GM19468 (cell line): ENCODE measurements at regions not wholly inside any gene's neighbourhood (a gene's known extent, or its start where the extent isn't known, plus 50 kb on each side); places are given as distances from the start of the nearest gene placed in this dataset.

Experiments
- ATAC-seq: cut with Tn5 transposase; IDR thresholded peaks from one replicate; pipeline ENCODE4 v1.9.1; 2021; ENCODE audit warnings: mild to moderate bottlenecking, moderate library complexity, moderate number of reproducible peaks; ENCODE audit not compliant: unreplicated experiment; ENCODE audit errors: extremely low read depth

DNA sequence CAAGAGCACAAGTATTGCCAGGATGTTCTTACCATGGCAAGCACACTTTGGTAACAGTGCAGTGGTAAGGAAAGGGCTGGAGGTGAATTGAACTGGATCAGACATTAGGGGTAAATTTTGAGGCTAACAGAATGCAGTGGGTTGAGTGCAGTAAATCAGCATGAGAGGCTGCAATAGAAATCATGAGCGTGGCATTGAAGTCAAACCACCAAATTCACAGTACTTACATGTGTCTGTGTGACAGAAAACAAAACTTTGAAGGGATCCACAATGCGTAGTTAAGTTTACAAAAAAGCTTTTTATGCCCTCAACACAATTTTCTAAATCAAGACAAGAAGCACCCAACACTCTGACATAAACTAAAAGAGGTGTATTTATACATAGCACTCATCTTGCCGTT is 428.0 kb upstream of the ARHGEF26 start:
- ATAC-seq = no peak

- no peak for ATAC-seq
These were observed 419.1 kb upstream of the ARHGEF26 start for GRCh38 chr3:153702106-153702505.

- ATAC-seq = no peak
These were observed 417.1 kb upstream of the ARHGEF26 start for GRCh38 chr3:153704115-153704514.

GRCh38 chr3:153706706-153707105 is 414.5 kb upstream of the ARHGEF26 start:
- ATAC-seq = no peak

DNA sequence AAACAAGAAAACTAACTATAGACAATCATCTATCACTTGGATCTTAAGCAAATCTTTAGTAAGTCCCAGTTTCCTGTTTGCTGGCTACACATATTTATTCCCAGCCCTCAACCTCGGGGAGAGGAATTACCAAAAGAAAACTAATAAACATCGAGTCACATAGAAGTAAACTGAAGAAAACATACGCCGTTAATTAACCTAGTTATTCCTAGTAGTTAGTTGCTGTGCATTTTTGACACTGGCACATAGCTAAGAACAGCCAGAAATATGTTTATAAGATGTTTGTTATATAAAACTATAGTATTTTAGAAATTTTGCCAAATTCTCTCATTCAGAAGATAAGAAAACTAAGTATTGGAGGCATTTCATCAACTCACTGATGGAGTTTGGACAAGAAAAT is 407.2 kb upstream of the ARHGEF26 start:
- ATAC-seq = no peak

GRCh38 chr3:153714588-153715290 is 406.5 kb upstream of the ARHGEF26 start:
- no peak for ATAC-seq

GRCh38 chr3:153722157-153722556 is 399.0 kb upstream of the ARHGEF26 start:
- no peak for ATAC-seq

- no peak for ATAC-seq
These were observed 390.1 kb upstream of the ARHGEF26 start for GRCh38 chr3:153731071-153731470.

- no peak for ATAC-seq
These were observed 386.2 kb upstream of the ARHGEF26 start for GRCh38 chr3:153734777-153735551.

GRCh38 chr3:153740109-153740508 is 381.1 kb upstream of the ARHGEF26 start:
- ATAC-seq = no peak

DNA sequence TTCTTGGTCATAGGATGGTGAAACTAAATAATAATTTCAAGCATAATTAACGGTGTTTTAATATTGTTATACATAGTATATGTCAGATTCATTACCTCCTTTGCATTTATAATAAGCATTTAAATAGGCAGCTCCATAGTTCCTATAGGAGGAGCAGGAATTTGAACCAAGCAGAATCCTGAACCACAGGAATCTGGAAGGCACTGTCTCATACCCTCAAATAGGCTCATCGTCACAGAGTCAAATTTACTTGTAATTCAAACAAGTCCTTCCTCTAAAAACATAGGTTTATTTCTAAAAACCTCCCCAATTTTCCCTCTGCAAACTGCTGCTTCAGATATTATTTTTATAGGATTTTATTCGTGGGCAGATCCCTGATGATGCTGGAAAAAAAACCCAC is 376.3 kb upstream of the ARHGEF26 start:
- no peak for ATAC-seq

DNA sequence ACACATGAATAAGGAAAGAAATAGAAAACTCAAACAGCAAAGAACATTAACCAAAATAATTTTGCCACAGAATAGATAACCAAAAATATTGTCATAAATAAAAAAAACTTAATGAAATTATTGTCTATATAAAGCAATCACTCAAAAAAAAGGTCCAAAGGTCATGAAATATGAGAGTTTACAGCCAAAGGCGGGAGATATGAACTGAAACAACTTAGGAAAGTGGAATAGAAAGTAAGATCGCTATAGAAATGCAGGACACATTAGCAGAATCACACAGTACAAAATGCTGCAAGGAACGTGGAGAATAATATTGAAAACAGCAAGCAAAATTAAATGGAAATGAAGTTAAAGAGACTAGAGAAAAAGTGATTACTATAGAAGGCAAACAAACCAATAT is 375.0 kb upstream of the ARHGEF26 start:
- no peak for ATAC-seq

- ATAC-seq = no peak
These were observed 372.1 kb upstream of the ARHGEF26 start for GRCh38 chr3:153749070-153749610.

DNA sequence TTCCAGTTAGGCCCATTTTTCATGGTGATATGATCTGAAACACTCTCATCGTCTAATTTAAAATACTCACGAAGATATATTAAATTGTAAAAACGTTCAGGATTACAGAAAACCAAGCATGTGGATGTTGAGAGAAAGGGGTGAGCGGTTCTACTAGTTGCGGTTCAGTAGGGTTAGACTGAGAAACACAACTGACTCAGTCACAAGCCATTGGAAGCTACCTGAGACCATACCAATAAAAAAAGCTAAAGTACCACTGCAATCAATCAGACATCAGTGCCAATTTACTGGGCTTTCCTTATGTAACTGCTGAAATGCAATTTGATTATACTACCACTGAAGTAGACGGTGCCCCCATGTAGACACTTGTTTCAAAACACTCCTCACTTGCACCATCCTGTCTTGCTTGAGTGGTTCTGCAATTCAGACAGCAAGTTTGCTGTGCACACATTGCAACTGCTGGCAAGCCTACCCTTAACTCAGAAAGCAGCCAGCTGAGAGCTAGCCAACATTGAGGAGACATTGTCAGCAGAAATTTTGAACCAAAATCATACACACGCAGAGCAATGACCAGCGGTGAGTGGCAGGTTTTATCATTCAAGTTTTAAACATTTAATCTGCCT is 368.7 kb upstream of the ARHGEF26 start:
- no peak for ATAC-seq

- no peak for ATAC-seq
These were observed 368.2 kb upstream of the ARHGEF26 start for GRCh38 chr3:153753035-153753434.

- ATAC-seq = no peak
These were observed 364.4 kb upstream of the ARHGEF26 start for GRCh38 chr3:153756816-153757215.

DNA sequence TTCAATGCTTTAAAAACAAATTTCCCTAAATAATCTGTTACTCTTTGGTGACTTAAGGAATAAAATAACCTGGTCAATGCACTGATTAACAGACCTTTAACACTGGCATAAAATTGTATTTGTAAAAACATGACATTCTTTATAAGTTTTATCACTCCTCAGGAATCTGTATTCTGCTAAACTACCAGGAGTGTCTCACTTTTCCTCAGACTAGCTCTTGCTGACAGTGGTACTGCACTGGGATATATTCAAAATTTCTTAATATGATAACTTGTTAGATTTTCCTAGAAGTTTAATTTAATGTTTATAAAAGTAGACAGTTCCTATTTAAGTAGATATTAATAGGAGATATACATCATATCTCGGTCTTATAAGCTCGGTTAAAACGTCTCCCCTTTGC is 363.4 kb upstream of the ARHGEF26 start:
- no peak for ATAC-seq

- no peak for ATAC-seq
These were observed 360.2 kb upstream of the ARHGEF26 start for GRCh38 chr3:153760948-153761347.

GRCh38 chr3:153762411-153763235 is 358.6 kb upstream of the ARHGEF26 start:
- ATAC-seq = no peak
